ENCODE measurements at regions not wholly inside any gene's neighbourhood (a gene's known extent, or its start where the extent isn't known, plus 50 kb on each side); places are given as distances from the start of the nearest gene placed in this dataset.

DNA sequence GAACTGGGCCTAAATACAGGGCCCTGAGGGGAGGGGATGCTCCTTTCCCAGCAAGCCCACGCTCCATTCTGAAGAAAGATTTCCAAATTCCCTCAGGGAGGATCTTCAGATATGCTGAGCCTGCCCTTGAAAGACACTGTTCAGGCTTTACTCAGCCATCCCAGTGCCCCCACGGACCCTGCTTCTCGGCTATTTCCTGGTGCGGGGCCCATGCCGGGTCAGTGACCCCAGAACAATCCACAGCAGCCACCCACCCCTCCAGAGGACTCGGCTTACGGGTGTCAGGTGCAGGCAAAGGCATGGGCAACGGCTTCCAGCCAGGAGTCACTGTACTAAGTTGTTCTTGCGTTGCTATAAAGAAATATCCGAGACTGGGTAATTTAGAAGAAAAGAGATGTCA, 137.1 kb downstream of the OAT start:
- Histone ChIP-seq H3K4me1 (no peaks in the 10 kb centered on the region), H3K27ac (no peak overlapping the region), H3K27me3 (no peaks in the 10 kb centered on the region), H3K4me3 (no peak overlapping the region), H3K36me3 (no peaks in the 10 kb centered on the region), H3K9me3 (no peaks in the 10 kb centered on the region)
- TF ChIP-seq, protein P1, sequence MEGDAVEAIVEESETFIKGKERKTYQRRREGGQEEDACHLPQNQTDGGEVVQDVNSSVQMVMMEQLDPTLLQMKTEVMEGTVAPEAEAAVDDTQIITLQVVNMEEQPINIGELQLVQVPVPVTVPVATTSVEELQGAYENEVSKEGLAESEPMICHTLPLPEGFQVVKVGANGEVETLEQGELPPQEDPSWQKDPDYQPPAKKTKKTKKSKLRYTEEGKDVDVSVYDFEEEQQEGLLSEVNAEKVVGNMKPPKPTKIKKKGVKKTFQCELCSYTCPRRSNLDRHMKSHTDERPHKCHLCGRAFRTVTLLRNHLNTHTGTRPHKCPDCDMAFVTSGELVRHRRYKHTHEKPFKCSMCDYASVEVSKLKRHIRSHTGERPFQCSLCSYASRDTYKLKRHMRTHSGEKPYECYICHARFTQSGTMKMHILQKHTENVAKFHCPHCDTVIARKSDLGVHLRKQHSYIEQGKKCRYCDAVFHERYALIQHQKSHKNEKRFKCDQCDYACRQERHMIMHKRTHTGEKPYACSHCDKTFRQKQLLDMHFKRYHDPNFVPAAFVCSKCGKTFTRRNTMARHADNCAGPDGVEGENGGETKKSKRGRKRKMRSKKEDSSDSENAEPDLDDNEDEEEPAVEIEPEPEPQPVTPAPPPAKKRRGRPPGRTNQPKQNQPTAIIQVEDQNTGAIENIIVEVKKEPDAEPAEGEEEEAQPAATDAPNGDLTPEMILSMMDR (IDR thresholded peaks at IDR 0.05): no peak
- WGBS, 2 donors: 71 to 80% methylated on average over 10 of the region's 10 CpGs
- FAIRE-seq: no peak
- ATAC-seq: no peak
- peak in 1 of 6 donors; percentile 25 for DNase-seq
- intact Hi-C loops (cut with DNase I): no loop called here

DNA sequence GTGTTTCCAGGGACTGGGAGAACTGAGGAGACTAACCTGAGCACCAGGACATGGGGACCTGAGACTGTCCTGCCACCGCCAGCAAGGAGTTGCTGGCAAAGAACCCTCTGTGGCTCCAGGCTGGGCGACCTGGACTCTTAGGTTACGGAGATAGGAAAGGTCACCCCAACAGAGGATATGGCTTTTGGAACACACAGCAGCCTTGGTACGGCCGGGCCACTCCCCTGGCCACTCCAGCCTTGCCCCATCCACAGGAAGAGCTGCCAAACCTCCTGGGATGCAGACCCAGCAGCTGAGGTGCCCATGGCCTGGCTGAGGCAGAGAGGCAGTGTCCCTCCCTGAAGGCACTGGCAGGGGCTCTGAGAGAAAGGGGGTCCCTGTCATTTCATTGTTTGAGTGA, 137.8 kb downstream of the OAT start:
- H3K27me3 ChIP-seq: no peaks in the 10 kb centered on the region
- FAIRE-seq: no peak

DNA sequence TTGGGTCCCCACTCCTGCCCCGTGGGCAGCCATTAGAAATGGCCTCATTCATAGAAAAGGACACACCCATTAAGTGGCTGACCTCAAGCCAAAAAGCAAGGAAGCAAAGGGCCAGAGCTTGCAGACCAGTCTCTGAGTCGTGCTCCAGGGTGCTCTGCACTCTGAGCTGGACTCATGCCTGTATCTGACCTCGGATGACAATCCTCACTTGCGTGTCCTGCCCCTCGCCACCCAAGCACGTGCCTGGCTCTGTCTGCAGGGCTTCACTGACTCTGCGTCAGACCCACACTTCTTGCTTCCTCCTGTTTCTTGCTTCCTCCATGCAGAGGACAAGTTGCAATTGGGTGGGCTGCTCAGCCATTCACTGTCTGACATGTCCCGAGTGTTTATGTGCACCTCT, 138.8 kb downstream of the OAT start:
- DNase-seq: peak in 2 of 6 donors; percentile 14 to 38
- no peak for FAIRE-seq
- peak in 2 of 4 donors; percentile 45 for ATAC-seq

More for the DNA sequence above, 137.8 kb downstream of the OAT start:
- no peaks in the 10 kb centered on the region for H3K36me3 ChIP-seq
- WGBS, 2 donors: 83 to 84% methylated on average over 5 of the region's 5 CpGs
- no peak overlapping the region for H3K27ac ChIP-seq
- H3K4me3 ChIP-seq: no peak overlapping the region
- TF ChIP-seq, protein P1 (IDR thresholded peaks at IDR 0.05): no peak
- H3K9me3 ChIP-seq: no peaks in the 10 kb centered on the region
- no peak for ATAC-seq
- intact Hi-C loops (cut with DNase I): no loop called here
- DNase-seq: peak in 2 of 6 donors; percentile 26
- no peaks in the 10 kb centered on the region for H3K4me1 ChIP-seq

DNA sequence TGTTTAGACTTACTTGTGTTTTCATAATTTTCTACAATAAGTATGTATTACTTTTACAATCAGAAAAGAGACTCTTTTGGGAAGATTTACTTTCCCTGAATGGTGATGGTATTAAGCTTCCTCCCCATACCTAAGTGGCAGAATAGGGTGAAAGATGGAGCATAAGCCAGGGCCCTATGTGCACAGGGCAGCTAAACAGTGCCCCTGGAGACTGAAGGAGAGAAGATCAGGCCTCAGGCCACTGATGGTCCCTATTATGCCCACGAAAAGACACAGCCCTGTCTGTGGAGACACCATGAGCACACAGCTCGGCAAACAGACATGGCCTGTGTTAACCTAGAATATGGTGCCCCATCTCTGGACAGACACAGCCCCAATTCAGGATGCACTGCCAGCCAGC, 139.4 kb downstream of the OAT start:
- TF ChIP-seq, protein P1 (IDR thresholded peaks at IDR 0.05): no peak
- intact Hi-C loops (cut with DNase I): no loop called here
- Histone ChIP-seq H3K36me3 (no peaks in the 10 kb centered on the region), H3K4me3 (no peak overlapping the region), H3K27me3 (no peaks in the 10 kb centered on the region), H3K4me1 (no peaks in the 10 kb centered on the region), H3K27ac (no peak overlapping the region), H3K9me3 (no peaks in the 10 kb centered on the region)
- FAIRE-seq (no peak), ATAC-seq (no peak), DNase-seq (no peak)
- WGBS, 2 donors: 68 to 72% methylated on average over 2 of the region's 2 CpGs

More for the DNA sequence above, 138.8 kb downstream of the OAT start:
- Histone ChIP-seq H3K27ac (no peak overlapping the region), H3K4me1 (no peaks in the 10 kb centered on the region), H3K4me3 (no peak overlapping the region), H3K27me3 (no peaks in the 10 kb centered on the region), H3K9me3 (no peaks in the 10 kb centered on the region), H3K36me3 (no peaks in the 10 kb centered on the region)
- intact Hi-C loops (cut with DNase I): no loop called here
- TF ChIP-seq, protein P1 (IDR thresholded peaks at IDR 0.05): no peak
- 72 to 77% methylated on average over 8 of the region's 8 CpGs for WGBS, 2 donors

DNA sequence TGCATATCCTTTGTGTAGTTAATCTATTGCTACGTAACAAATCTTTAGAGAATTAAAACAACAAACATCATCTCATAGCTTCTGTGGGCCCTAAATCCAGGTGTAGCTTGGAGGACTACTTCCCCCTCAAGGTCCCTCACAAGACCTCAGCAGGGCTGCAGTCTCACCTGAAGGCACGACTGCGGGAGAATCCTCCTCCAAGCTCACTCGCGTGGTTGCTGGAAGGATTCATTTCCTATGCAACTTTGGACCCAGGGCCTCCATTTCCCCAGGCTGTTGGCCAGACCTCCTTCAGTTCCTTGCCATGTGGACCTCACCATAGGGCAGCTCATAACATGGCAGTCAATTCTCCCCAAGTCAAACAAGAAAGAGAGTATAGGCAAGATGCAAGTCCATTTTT, 140.4 kb downstream of the OAT start:
- FAIRE-seq: no peak
- ATAC-seq: no peak
- peak in 1 of 6 donors; percentile 2 for DNase-seq

More for the DNA sequence above, 140.4 kb downstream of the OAT start:
- Histone ChIP-seq H3K4me1 (no peaks in the 10 kb centered on the region), H3K9me3 (no peaks in the 10 kb centered on the region), H3K27ac (no peak overlapping the region), H3K27me3 (no peaks in the 10 kb centered on the region), H3K4me3 (no peak overlapping the region), H3K36me3 (no peaks in the 10 kb centered on the region)
- TF ChIP-seq, protein P1 (IDR thresholded peaks at IDR 0.05): no peak
- intact Hi-C loops (cut with DNase I): no loop called here
- 84 to 92% methylated on average over 5 of the region's 5 CpGs for WGBS, 2 donors
